ENCODE measurements at regions not wholly inside any gene's neighbourhood (a gene's known extent, or its start where the extent isn't known, plus 50 kb on each side); places are given as distances from the start of the nearest gene placed in this dataset.

DNA sequence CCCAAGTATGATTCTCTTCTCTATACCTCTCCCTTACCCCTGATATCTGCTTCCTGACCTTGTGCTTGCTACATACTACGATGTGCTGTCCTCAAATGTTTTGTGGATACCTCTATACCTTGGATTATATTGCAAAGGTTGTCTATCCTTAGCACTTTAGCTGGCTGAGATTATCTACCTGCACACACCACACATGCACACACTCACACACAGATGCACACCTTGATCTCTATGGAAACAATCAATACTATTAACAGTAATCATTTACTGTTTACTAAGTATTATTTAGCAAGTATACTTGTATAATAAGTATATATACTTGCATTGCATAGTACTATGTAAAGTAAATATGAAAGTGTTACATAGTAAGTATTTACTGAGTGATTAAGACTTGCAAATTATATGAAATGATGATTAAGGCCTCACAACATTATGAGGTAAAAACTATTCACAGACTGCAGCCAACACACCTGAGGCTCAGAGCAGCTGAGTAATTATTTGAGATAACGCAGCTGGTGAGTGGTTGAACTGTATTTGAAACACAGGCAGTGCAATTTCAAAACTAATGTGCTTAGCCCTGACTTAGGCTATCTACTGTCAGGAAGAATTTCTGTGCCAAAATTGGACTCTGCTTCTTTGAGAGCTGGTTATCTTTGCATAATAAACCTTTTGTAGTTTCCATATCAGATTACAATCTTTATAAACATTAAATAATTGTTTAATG is 699.9 kb downstream of the FRK start:
- TF ChIP-seq SRF (IDR thresholded peaks at IDR 0.05; ENCODE audit: low read depth in 2 of 2, low read length in 2 of 2) (no peak), RCOR1 (conservative IDR thresholded peaks at IDR 0.05; ENCODE audit: low read depth, low read length) (no peak), RFX5 (IDR thresholded peaks at IDR 0.05; ENCODE audit: low read depth, low read length) (no peak), LARP7 (IDR thresholded peaks at IDR 0.05) (no peak), NFXL1 (IDR thresholded peaks at IDR 0.05; ENCODE audit: borderline replicate concordance) (no peak), RB1 (IDR thresholded peaks at IDR 0.05; ENCODE audit: borderline replicate concordance) (no peak), NFIC (IDR thresholded peaks at IDR 0.05; ENCODE audit: low read depth, low read length) (no peak), NFYB (IDR thresholded peaks at IDR 0.05; ENCODE audit: insufficient read depth, low read depth, low read length) (no peak), TCF12 (IDR thresholded peaks at IDR 0.05; ENCODE audit: low read depth, low read length) (no peak)
- TF ChIP-seq, protein P1, sequence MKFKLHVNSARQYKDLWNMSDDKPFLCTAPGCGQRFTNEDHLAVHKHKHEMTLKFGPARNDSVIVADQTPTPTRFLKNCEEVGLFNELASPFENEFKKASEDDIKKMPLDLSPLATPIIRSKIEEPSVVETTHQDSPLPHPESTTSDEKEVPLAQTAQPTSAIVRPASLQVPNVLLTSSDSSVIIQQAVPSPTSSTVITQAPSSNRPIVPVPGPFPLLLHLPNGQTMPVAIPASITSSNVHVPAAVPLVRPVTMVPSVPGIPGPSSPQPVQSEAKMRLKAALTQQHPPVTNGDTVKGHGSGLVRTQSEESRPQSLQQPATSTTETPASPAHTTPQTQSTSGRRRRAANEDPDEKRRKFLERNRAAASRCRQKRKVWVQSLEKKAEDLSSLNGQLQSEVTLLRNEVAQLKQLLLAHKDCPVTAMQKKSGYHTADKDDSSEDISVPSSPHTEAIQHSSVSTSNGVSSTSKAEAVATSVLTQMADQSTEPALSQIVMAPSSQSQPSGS (IDR thresholded peaks at IDR 0.05; ENCODE audit: low read length) = no peak
- TF ChIP-seq, protein P2, sequence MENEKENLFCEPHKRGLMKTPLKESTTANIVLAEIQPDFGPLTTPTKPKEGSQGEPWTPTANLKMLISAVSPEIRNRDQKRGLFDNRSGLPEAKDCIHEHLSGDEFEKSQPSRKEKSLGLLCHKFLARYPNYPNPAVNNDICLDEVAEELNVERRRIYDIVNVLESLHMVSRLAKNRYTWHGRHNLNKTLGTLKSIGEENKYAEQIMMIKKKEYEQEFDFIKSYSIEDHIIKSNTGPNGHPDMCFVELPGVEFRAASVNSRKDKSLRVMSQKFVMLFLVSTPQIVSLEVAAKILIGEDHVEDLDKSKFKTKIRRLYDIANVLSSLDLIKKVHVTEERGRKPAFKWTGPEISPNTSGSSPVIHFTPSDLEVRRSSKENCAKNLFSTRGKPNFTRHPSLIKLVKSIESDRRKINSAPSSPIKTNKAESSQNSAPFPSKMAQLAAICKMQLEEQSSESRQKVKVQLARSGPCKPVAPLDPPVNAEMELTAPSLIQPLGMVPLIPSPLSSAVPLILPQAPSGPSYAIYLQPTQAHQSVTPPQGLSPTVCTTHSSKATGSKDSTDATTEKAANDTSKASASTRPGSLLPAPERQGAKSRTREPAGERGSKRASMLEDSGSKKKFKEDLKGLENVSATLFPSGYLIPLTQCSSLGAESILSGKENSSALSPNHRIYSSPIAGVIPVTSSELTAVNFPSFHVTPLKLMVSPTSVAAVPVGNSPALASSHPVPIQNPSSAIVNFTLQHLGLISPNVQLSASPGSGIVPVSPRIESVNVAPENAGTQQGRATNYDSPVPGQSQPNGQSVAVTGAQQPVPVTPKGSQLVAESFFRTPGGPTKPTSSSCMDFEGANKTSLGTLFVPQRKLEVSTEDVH (IDR thresholded peaks at IDR 0.05; ENCODE audit: low read depth, partially characterized antibody) = no peak
- no peaks in the 10 kb centered on the region for H3K79me2 ChIP-seq (ENCODE audit: control insufficient read depth, insufficient read depth, low read length)
- 9% methylated on average over 2 of the region's 2 CpGs for WGBS (ENCODE audit: insufficient coverage, insufficient replicate concordance, low lambda C conversion rate, missing lambda C conversion rate)
- ATAC-seq (no peak), DNase-seq (ENCODE audit: low read depth, low spot score) (no peak), FAIRE-seq (no peak)
- in situ Hi-C loops (cut with MboI) = no loop called here
- H3K9me3 ChIP-seq (replicated peaks; ENCODE audit: control insufficient read depth, insufficient read depth, low read length) = no peaks in the 10 kb centered on the region; the same call in 2 of the 3 replicates
- ChIA-PET SMC1A (ENCODE audit: uncharacterized antibody, unreplicated experiment) (no interaction called here), POLR2A (no interaction called here), RAD21 (ENCODE audit: unreplicated experiment) (no interaction called here), CTCF (interaction anchor here (1.2 kb wide), 1 partner anchor 9 kb away, joined by 3 read pairs; no protein-coding TSS in a partner anchor)
- no peaks in the 10 kb centered on the region for H4K20me1 ChIP-seq (ENCODE audit: control insufficient read depth, insufficient read depth)
- H3K27ac ChIP-seq (ENCODE audit: control insufficient read depth, insufficient read depth) = no peak overlapping the region
- H3K4me2 ChIP-seq (ENCODE audit: control insufficient read depth, insufficient read depth) = no peak overlapping the region
- no peaks in the 10 kb centered on the region for H3K36me3 ChIP-seq (ENCODE audit: control insufficient read depth in 2 of 2, insufficient read depth in 2 of 2, low read length in 1 of 2)
- no peak overlapping the region for H3K4me3 ChIP-seq
- BruUV-seq (replicated peaks) = no TSS peak
- H3K4me1 ChIP-seq (ENCODE audit: control insufficient read depth, insufficient read depth, low read length) = no peaks in the 10 kb centered on the region
- intact Hi-C loops (cut with micrococcal nuclease; ENCODE audit: unreplicated experiment) = no loop called here
- H3K27me3 ChIP-seq (replicated peaks in 1 of 2; ENCODE audit: control insufficient read depth in 2 of 2, insufficient read depth in 2 of 2, low read length in 1 of 2) = no peaks in the 10 kb centered on the region
- no peak overlapping the region for H2AFZ ChIP-seq (ENCODE audit: control insufficient read depth, low read depth, low read length)
- H3K9ac ChIP-seq (ENCODE audit: control insufficient read depth, insufficient read depth, low read length) = no peak overlapping the region
